Germinal center (tissue), 1 donor: ENCODE measurements at regions not wholly inside any gene's neighbourhood (a gene's known extent, or its start where the extent isn't known, plus 50 kb on each side); places are given as distances from the start of the nearest gene placed in this dataset.

Source experiments
- DNase-seq: peaks from one replicate; pipeline ENCODE4 v3.0.0; 2012; ENCODE audit warnings: mixed read lengths, low spot score

- DNase-seq: no peak
These were observed 307.7 kb downstream of the AJAP1 start for GRCh38 chr1:4961935-4962645.

DNA sequence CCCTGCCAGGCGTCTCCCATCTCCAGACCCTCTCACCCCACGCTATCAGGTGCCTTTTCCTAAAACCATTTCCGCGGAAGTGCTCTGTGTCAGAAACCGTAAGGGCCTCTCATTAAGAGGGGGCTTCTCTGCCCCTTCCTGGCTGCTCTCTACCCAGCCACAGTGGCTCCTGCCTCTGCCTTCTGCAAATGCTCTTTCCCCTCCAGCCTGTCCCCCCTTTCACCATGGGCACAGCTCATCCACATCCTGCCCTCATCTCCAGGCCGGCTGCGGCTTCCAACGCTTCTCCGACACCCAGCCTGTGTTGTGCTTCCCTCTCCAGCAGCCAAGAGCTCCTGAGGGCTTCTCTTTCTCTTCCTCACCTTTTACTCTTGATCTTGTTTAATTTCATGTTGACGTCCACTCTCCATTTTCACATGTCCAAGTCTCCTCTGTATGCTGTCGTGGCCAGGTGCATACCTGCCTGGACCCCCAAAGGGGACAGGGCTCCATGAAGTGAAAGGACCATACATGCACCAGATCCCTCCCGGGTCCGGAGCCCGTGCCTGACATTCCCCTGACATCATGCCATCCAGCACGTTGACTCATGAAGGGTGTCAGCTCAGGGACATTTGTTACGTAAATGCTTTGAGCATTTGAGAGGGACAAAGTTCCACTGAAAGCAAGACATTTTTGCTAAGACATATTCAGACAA lies 306.5 kb downstream of the AJAP1 start:
- DNase-seq: no peak

GRCh38 chr1:4960336-4960735 lies 305.9 kb downstream of the AJAP1 start:
- DNase-seq: no peak

- no peak for DNase-seq
These were observed 304.8 kb downstream of the AJAP1 start for GRCh38 chr1:4959216-4959615.

DNA sequence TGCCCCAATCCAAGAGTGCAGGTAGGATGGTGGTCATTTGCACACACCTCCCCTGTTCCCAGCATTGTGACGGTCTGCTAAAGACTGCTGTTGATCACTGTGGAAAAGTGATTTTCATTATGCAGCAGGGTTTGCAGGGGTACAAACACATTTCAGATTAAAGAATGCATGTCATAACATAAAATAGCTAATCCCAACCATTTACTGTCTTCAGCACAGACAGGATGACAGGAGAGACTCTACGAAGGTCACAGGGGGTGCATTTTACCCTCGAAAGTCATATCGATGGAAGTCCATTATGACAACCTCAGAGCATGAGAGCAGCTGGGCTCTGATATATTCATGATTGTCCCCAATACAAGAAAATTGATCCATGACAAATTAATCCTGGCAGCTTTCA lies 302.6 kb downstream of the AJAP1 start:
- DNase-seq: no peak

DNA sequence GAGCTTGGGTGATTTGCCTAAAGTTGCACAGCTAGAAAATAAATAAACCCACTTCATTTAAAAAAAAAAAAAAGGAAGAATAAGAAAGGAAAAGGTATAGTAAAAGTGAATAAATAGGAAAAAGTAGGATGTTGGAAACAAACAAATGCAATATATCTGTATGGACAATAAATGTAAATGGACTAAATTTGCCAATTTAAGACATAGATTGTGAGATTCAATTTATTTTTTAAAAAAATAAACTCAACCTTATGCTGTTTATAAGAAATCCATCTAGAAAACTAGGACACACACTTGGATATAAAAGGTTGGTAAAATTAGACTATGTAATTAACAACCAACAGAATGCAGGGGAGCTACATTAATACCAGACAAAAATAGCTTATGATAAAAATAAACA lies 300.0 kb downstream of the AJAP1 start:
- no peak for DNase-seq

GRCh38 chr1:4951601-4952000 lies 297.2 kb downstream of the AJAP1 start:
- no peak for DNase-seq

DNA sequence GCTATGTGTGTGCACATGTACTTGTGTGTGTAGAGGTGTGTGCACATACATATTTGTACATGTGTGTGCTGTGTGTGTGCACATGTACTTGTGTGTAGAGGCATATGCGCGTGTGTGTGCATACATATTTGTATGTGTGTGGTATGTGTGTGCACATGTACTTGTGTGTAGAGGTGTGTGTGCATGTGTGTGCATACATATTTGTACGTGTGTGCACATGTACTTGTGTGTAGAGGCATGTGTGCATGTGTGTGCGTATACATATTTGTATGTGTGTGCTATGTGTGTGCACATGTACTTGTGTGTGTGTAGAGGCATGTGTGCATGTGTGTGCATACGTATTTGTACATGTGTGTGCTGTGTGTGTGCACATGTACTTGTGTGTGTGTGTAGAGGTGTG lies 291.9 kb downstream of the AJAP1 start:
- DNase-seq: no peak

DNA sequence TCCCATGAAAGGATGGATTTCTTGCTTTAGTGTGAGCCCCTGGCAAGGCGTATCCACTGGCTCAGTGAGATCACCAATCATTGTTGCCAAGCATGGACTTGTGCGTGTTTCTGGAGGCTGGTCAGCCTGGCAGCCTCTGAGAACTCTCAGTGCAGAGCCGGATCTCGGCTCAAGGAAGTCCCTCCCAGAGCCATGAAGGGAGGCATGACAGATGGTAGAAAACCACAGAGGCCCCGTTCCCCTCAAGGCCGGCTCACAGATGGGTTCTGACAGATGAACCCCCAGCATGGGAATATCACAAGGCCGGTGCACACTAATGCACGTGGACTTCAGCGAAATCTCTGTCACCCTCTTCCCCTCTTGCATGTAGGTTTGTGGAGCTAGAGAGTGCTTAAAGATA lies 290.5 kb downstream of the AJAP1 start:
- DNase-seq: no peak

GRCh38 chr1:4944072-4944471 lies 289.7 kb downstream of the AJAP1 start:
- DNase-seq: no peak

DNA sequence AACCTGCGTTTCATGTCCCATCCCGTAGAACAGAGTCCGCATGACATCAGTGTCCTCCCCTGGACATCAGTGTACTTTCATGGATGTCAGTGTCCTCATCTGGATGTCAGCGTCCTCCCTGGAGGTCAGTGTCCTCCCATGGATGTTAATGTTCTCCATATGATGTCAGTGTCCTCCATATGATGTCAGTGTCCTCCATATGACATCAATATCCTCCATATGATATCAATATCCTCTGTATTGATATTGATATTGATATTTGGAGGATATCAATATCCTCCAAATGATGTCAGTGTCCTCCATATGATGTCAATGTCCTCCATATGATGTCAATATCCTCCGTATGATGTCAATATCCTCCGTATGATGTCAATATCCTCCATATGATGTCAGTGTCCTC lies 284.9 kb downstream of the AJAP1 start:
- DNase-seq: no peak

DNA sequence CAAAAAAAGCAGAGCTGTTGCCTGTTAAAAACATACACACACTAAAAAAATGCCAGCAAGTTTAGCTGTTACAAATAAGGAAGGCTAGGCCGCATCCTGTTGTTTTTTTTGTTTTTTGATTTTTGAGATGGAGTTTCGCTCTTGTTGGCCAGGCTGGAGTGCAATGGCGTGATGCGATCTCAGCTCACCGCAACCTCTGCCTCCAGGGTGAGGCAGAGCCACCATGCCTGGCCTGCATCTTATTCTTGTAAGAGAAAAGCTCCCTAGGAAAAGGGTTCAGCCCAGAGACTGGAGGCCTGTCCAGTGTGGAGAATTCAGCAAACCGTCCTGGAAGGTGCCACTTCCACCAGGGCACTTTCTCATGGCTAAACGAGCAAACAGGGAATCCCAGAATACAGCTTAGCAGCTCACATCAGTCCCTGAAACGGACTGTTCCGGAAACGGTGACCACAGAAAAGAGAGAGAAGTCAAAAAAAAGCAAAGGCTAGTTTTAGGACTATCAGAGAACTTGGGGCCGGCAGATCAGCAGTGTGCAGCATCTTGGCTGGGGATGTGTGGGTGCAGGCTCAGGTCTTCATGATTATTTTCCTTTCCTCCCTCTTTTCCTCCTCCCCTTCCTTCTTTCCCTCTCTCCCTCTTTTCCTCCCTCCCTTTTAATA lies 283.6 kb downstream of the AJAP1 start:
- DNase-seq: no peak

GRCh38 chr1:4935807-4936206 lies 281.4 kb downstream of the AJAP1 start:
- DNase-seq: no peak

DNA sequence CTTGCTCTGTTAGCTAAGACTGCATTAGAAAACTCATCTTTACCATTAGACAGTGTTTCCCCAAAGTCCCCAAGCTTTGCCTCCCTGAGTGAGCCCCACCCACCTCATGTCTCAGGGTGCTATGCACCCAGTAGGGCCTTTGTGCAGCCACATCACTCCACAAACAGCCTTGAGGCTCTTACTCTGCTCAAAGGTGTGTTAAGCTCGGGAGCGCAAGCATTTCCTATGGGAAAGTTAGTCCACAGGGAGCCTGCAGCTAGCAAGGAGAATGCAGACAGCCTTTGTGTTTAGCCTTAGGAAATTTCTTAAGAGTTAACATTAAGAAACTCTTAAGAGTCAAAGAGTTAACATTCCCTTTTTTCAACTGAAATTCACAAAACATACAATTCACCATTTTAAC lies 278.8 kb downstream of the AJAP1 start:
- no peak for DNase-seq

DNA sequence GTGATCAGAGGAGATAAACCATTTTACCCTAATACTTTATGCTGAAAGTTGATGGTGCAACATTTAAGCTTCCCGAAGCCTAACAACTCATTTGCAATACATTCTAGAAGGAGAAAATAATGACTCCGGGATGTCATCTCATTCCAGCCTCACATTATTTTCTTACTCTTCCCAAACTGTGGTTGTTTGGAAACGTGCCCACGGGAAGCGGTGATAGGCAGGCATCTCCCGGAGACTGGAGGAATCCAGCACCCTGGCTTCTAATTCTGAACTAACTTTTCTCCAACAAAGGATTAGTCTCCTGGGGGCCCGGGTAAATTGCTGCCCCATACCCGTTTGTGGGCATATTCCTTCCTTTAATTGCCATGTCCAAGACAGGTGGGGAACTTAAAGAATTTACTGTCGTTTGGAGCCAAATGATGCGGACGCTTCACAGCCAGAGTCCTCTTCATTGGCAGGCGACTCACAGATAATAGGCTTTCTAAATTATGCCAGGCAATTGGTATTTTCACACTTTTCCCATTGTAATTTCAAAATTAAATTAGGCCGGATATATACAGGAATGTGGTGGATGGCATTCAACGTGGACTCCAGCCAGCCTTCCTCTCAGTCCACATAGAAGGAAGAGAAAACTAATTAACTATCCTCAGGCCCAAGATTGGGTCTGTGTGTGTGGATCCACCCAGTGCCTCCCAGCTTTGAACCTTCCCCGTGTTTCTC lies 278.1 kb downstream of the AJAP1 start:
- DNase-seq: no peak

GRCh38 chr1:4931486-4931885 lies 277.1 kb downstream of the AJAP1 start:
- no peak for DNase-seq

DNA sequence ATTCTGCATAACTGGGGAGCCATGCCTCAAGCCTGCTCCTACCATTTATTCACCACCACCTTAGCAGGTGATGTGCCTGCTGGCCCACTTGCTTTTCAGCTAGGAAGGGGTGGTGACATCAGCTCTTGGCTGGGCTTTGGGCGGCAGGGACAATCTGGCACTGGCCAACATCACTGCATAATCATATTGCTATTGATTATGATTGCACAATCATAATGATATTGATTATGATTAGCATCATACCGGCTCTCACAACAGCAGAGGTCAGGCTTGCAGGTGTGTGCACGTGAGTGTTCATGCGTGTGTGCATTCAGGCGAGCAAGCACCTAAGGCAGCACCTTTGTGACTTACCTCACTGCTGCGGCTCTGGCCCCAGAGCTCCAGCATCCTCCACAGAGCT lies 273.8 kb downstream of the AJAP1 start:
- DNase-seq: no peak

DNA sequence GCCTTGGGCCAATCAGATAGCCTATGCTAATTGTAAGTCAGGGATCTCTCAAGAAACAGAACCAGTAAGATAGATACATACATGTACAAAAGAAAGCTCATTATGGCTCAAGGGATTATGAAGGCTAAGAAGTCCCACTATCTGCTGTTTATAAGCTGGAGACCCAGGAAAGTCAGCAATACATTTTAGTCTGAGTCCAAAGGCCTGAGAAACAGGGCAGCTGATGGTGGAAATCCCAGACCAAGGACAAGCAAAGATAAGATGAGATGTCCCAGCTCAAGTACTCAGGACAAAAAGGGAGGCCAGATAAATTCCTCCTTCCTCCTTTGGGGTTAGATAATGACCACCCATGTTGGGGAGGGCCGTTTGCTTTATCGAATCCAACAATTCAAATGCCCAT lies 269.9 kb downstream of the AJAP1 start:
- no peak for DNase-seq

DNA sequence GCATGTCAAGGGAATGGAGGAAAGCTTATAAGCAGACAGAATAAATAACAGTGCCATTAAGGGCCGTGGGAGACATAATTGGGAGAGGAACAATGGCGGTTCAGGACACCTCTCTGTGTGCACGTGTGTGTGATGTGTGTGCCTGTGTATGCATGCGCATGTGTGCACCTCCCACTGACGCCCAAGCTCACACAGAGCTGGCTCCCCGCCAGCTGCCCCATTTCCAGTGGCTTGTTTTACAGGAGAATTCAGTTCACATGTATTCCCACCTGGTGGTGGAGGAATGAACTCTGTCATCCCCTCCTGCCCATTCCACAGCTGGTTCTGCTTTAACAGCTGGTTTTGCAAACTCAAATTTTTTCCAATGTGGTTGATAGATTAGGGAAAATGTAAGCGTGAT lies 262.2 kb downstream of the AJAP1 start:
- no peak for DNase-seq

- DNase-seq: no peak
These were observed 260.7 kb downstream of the AJAP1 start for GRCh38 chr1:4915154-4915553.

- DNase-seq: no peak
These were observed 254.1 kb downstream of the AJAP1 start for GRCh38 chr1:4908486-4908885.

DNA sequence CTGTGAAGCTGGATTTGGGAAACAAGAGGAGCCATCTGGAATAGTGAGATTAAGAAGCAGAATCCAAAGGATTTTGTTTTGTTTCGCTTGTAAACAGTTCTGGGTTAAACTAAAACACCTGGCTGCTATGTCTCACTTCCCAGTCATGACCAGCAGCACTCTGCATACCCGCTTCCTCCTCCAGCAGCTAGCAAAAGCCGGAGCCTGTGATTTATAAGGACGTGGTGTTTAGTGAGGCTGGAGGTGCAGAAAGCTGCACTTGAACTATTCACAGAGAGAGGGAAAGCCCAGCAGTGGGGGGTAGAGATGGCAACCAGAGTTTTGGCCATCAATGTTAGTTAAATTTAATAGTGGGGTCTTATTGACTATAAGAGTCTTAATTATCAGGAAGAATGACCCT lies 240.2 kb downstream of the AJAP1 start:
- DNase-seq: no peak

DNA sequence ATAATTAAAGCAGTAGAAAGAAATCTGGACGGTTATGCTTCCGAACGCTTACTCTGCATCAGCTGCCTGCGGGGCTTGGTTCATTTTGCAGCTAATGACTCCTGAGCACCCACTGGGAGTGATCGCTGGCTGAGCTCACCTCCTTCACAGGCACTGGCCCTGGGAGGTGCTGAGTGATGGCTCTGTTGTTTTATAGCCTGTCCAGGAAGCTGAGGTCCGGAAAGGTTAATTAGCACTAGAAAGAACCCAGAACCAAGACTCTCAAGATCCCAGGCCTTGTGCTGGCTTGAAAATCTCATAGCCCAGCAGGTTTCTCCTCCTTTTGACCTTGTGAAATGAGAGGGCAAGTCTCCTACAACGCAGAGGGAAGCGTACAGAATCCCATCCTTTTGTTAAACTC lies 226.2 kb downstream of the AJAP1 start:
- DNase-seq: no peak
